IMR-90 (cell line): ENCODE measurements at regions not wholly inside any gene's neighbourhood (a gene's known extent, or its start where the extent isn't known, plus 50 kb on each side); places are given as distances from the start of the nearest gene placed in this dataset.

Experiments
- ATAC-seq: fragments of 200-7000 bp; cut with Tn5 transposase; 2 replicates; pipeline ENCODE4 v1.9.1; 2020; ENCODE audit warnings: low read depth, mild to moderate bottlenecking, moderate library complexity
- BruUV-seq: library from RNA; stranded (reverse); fragments of 400-500 nt; replicated peaks from 2 replicates; lab custom pipeline; 2021; lab: Mats Ljungman, UMichigan
- CTCF ChIA-PET: fragments of 300-600 bp; formaldehyde crosslinking; extraction: SDS; loops from one replicate; lab custom pipeline; 2021; ENCODE audit warnings: antibody characterized with exemption; lab: Yijun Ruan, JAX
- POLR2A ChIA-PET: fragments of 300-600 bp; sonication (Branson Sonifier 250); formaldehyde crosslinking; loops from one replicate; lab custom pipeline; 2022; ENCODE audit warnings: antibody characterized with exemption; ENCODE audit not compliant: unreplicated experiment; lab: Charles Lee
- DNase-seq: peaks from one replicate; pipeline ENCODE4 v3.0.0; 2013
- H2AFZ ChIP-seq: replicated peaks from 2 replicates; pipeline ENCODE3; 2013; ENCODE audit warnings: low read length, mild to moderate bottlenecking; ENCODE audit not compliant: poor library complexity
- H2AK5ac ChIP-seq: 2 replicates; pipeline ENCODE4 v1.6.1; 2013; ENCODE audit warnings: low read depth, low read length, inconsistent platforms
- H2AK9ac ChIP-seq: replicated peaks from 2 replicates; pipeline ENCODE3; 2013; ENCODE audit warnings: mild to moderate bottlenecking, low read depth, low read length, moderate library complexity; ENCODE audit not compliant: poor library complexity
- H2BK120ac ChIP-seq: 2 replicates; pipeline ENCODE4 v1.6.1; 2013; ENCODE audit warnings: low read depth, low read length, inconsistent platforms
- H2BK15ac ChIP-seq: 3 replicates; pipeline ENCODE4 v1.6.1; 2013; ENCODE audit warnings: low read depth, low read length, inconsistent platforms
- H2BK20ac ChIP-seq: 2 replicates; pipeline ENCODE4 v1.6.1; 2013; ENCODE audit warnings: low read depth, mild to moderate bottlenecking, inconsistent platforms, low read length, moderate library complexity
- H2BK5ac ChIP-seq: 2 replicates; pipeline ENCODE4 v1.6.1; 2013; ENCODE audit warnings: mild to moderate bottlenecking, low read depth, low read length, inconsistent platforms; ENCODE audit not compliant: poor library complexity, severe bottlenecking
- H3K14ac ChIP-seq: replicated peaks from 2 replicates; pipeline ENCODE4 v1.6.1; 2013; ENCODE audit warnings: low read depth, low read length, inconsistent platforms
- H3K18ac ChIP-seq: 2 replicates; pipeline ENCODE4 v1.6.1; 2013; ENCODE audit warnings: low read depth, low read length, control low read depth
- H3K23ac ChIP-seq: 2 replicates; pipeline ENCODE4 v1.6.1; 2013; ENCODE audit warnings: low read depth, low read length, inconsistent platforms
- H3K27ac ChIP-seq: 2 replicates; pipeline ENCODE4 v1.5.1; 2013; ENCODE audit warnings: mild to moderate bottlenecking, control low read depth, low read length; ENCODE audit not compliant: insufficient read depth
- H3K27me3 ChIP-seq: 2 replicates; pipeline ENCODE4 v1.6.1; 2013; ENCODE audit warnings: low read length; ENCODE audit not compliant: control insufficient read depth, insufficient read depth
- H3K36me3 ChIP-seq: 2 replicates; pipeline ENCODE4 v1.6.1; 2013; ENCODE audit warnings: low read length, mixed read lengths; ENCODE audit not compliant: control insufficient read depth, insufficient read depth
- H3K4ac ChIP-seq: 2 replicates; pipeline ENCODE4 v1.6.1; 2013; ENCODE audit warnings: low read depth, low read length, inconsistent platforms
- H3K4me1 ChIP-seq: 2 replicates; pipeline ENCODE4 v1.6.1; 2013; ENCODE audit warnings: low read length, mixed read lengths; ENCODE audit not compliant: control insufficient read depth, insufficient read depth
- H3K4me2 ChIP-seq: 2 replicates; pipeline ENCODE4 v1.6.1; 2013; ENCODE audit warnings: low read depth, mild to moderate bottlenecking, control low read depth, low read length, moderate library complexity
- H3K4me3 ChIP-seq: 2 replicates; pipeline ENCODE4 v1.5.1; 2013; ENCODE audit warnings: low read depth, mild to moderate bottlenecking, control low read depth, low read length, moderate library complexity; ENCODE audit not compliant: insufficient read depth
- H3K56ac ChIP-seq: 2 replicates; pipeline ENCODE4 v1.6.1; 2013; ENCODE audit warnings: low read length, inconsistent platforms; ENCODE audit not compliant: insufficient read depth; ENCODE audit errors: extremely low read depth
- H3K79me1 ChIP-seq, 2 experiments: 2 replicates each; pipeline ENCODE4 v1.6.1; 2013; ENCODE audit warnings: low read length in 2 of 2, inconsistent platforms in 1 of 2, low read depth in 1 of 2
- H3K9ac ChIP-seq: 2 replicates; pipeline ENCODE4 v1.6.1; 2013; ENCODE audit warnings: low read depth, low read length, control low read depth
- H3K9me1 ChIP-seq: 2 replicates; pipeline ENCODE4 v1.6.1; 2013; ENCODE audit warnings: low read length, inconsistent platforms; ENCODE audit not compliant: insufficient read depth
- H3K9me3 ChIP-seq: 2 replicates; pipeline ENCODE4 v1.6.1; 2013; ENCODE audit warnings: low read length; ENCODE audit not compliant: control insufficient read depth, insufficient read depth
- H4K20me1 ChIP-seq: 2 replicates; pipeline ENCODE4 v1.6.1; 2013; ENCODE audit warnings: low read length, inconsistent platforms; ENCODE audit not compliant: insufficient read depth
- H4K5ac ChIP-seq: 2 replicates; pipeline ENCODE4 v1.6.1; 2013; ENCODE audit warnings: mild to moderate bottlenecking, low read depth, low read length, control low read depth
- H4K8ac ChIP-seq, 2 experiments: 2 replicates each; pipeline ENCODE4 v1.6.1; 2013; ENCODE audit warnings: low read depth in 2 of 2, low read length in 2 of 2, control low read depth in 1 of 2, inconsistent platforms in 1 of 2
- H4K91ac ChIP-seq: 2 replicates; pipeline ENCODE4 v1.6.1; 2013; ENCODE audit warnings: low read depth, low read length, inconsistent platforms; ENCODE audit not compliant: insufficient read depth
- BHLHE40 ChIP-seq: fragments of 150-350 bp; IDR thresholded peaks from 2 replicates; pipeline ENCODE4 v1.6.1; 2016; ENCODE audit warnings: mild to moderate bottlenecking, low read depth, low read length
- CHD1 ChIP-seq: IDR thresholded peaks from 2 replicates; pipeline ENCODE4 v1.6.1; 2012; ENCODE audit warnings: low read depth, low read length, improper control_type of control experiment
- CTCF ChIP-seq: conservative IDR thresholded peaks from 2 replicates; pipeline ENCODE4 v1.5.1; 2012; ENCODE audit warnings: mild to moderate bottlenecking, low read depth, low read length, improper control_type of control experiment
- ELK1 ChIP-seq: fragments of 150-350 bp; IDR thresholded peaks from 2 replicates; pipeline ENCODE4 v1.6.1; 2016; ENCODE audit warnings: low read depth, mild to moderate bottlenecking, low read length, moderate library complexity, borderline replicate concordance
- MAFK ChIP-seq: IDR thresholded peaks from 2 replicates; pipeline ENCODE4 v1.6.1; 2012; ENCODE audit warnings: low read depth, low read length, improper control_type of control experiment
- MAZ ChIP-seq: IDR thresholded peaks from 2 replicates; pipeline ENCODE4 v1.6.1; 2012; ENCODE audit warnings: low read depth, mild to moderate bottlenecking, low read length, improper control_type of control experiment, moderate library complexity, borderline replicate concordance
- MXI1 ChIP-seq: IDR thresholded peaks from 2 replicates; pipeline ENCODE4 v1.6.1; 2012; ENCODE audit warnings: low read depth, mild to moderate bottlenecking, low read length, moderate library complexity, borderline replicate concordance
- NFE2L2 ChIP-seq: fragments of 150-350 bp; IDR thresholded peaks from 2 replicates; pipeline ENCODE4 v1.6.1; 2016; ENCODE audit warnings: low read depth, mild to moderate bottlenecking, low read length
- POLR2A ChIP-seq: IDR thresholded peaks from 2 replicates; pipeline ENCODE4 v1.6.1; 2012; ENCODE audit warnings: mild to moderate bottlenecking, low read depth, low read length
- RAD21 ChIP-seq: IDR thresholded peaks from 2 replicates; pipeline ENCODE4 v1.6.1; 2012; ENCODE audit warnings: low read length, improper control_type of control experiment
- RCOR1 ChIP-seq: IDR thresholded peaks from 2 replicates; pipeline ENCODE4 v1.6.1; 2012; ENCODE audit warnings: mild to moderate bottlenecking, low read length, improper control_type of control experiment; ENCODE audit not compliant: insufficient replicate concordance
- RFX5 ChIP-seq: IDR thresholded peaks from 2 replicates; pipeline ENCODE4 v1.8.0; 2012; ENCODE audit warnings: low read depth, mild to moderate bottlenecking, low read length, moderate library complexity
- SMC3 ChIP-seq: fragments of 150-350 bp; IDR thresholded peaks from 2 replicates; pipeline ENCODE4 v1.6.1; 2016; ENCODE audit warnings: low read depth, mild to moderate bottlenecking, antibody characterized with exemption, low read length, moderate library complexity
- USF2 ChIP-seq: fragments of 150-350 bp; IDR thresholded peaks from 2 replicates; pipeline ENCODE4 v1.6.1; 2017; ENCODE audit warnings: mild to moderate bottlenecking, antibody characterized with exemption, low read length, low read depth
- WGBS, 2 experiments: methylation state at CpG; one replicate each; pipeline versions ENCODE4 v1.1.5 to v1.1.7; 2013; ENCODE audit warnings: missing lambda C conversion rate in 2 of 2; ENCODE audit not compliant: insufficient read length in 1 of 2; ENCODE audit errors: extremely low coverage in 2 of 2; 5-methylcytosine and 5-hydroxymethylcytosine counted together
- dilution Hi-C: fragments of 300-500 bp; cut with HindIII; formaldehyde crosslinking; loops from one replicate; pipeline ENCODE4 v1.14.3; 2018; ENCODE audit warnings: low sequenced_read_pairs; ENCODE audit not compliant: unreplicated experiment
- in situ Hi-C: fragments of 300-500 bp; cut with MboI; formaldehyde crosslinking; loops from 3 replicates; pipeline ENCODE4 v1.14.3; 2019; ENCODE audit warnings: low sequenced_read_pairs, inconsistent platforms, mixed read lengths
- intact Hi-C: fragments of 100-400 bp; cut with micrococcal nuclease; formaldehyde crosslinking; loops from 2 replicates; pipeline ENCODE4 v1.10.0; 2022

- Histone ChIP-seq H4K5ac (no peak overlapping the region), H3K56ac (no peak overlapping the region), H4K20me1 (no peaks in the 10 kb centered on the region), H3K9ac (no peak overlapping the region), H2BK15ac (no peak overlapping the region), H2AK9ac (no peak overlapping the region), H2AK5ac (no peak overlapping the region), H3K4me3 (no peak overlapping the region), H3K36me3 (no peaks in the 10 kb centered on the region), H3K9me1 (peaks cover 6% of the 10 kb centered on the region), H3K14ac (no peak overlapping the region), H4K8ac (no peak overlapping the region), H3K27ac (no peak overlapping the region), H3K27me3 (no peaks in the 10 kb centered on the region), H3K18ac (no peak overlapping the region), H3K4me1 (peaks cover 14% of the 10 kb centered on the region), H3K79me1 (no peaks in the 10 kb centered on the region), H2BK20ac (no peak overlapping the region), H3K4ac (no peak overlapping the region), H3K9me3 (no peaks in the 10 kb centered on the region), H4K91ac (no peak overlapping the region), H3K4me2 (no peak overlapping the region), H3K23ac (no peak overlapping the region), H2BK5ac (no peak overlapping the region), H2BK120ac (no peak overlapping the region), H2AFZ (no peak overlapping the region)
- in situ Hi-C loops, result no loop called here
- intact Hi-C loops, result no loop called here
- TF ChIP-seq CHD1 (no peak), USF2 (no peak), MAZ (no peak), RFX5 (no peak), ELK1 (no peak), RAD21 (no peak), POLR2A (no peak), RCOR1 (no peak), SMC3 (no peak), BHLHE40 (no peak), CTCF (no peak), MXI1 (no peak), NFE2L2 (no peak), MAFK (no peak)
- POLR2A ChIA-PET, result no interaction called here
- ATAC-seq (no peak), DNase-seq (no peak)
- WGBS, 2 experiments, result no CpG with 5 or more reads among the region's 2 CpGs
- dilution Hi-C loops, result no loop called here
- CTCF ChIA-PET, result interaction anchor here (0.6 to 0.8 kb wide), 2 partner anchors 20 to 56 kb away, joined by 4 read pairs; no protein-coding TSS in a partner anchor
- BruUV-seq, result no TSS peak
Observed at GRCh38 chr3:27593173-27593572, 109.0 kb upstream of the SLC4A7 start.
